GM18867 (cell line): ENCODE measurements at regions not wholly inside any gene's neighbourhood (a gene's known extent, or its start where the extent isn't known, plus 50 kb on each side); places are given as distances from the start of the nearest gene placed in this dataset.
"Not testable (repeated sequence)": the region's sequence is repeated elsewhere in the genome, so short reads cannot be mapped to it uniquely, and the experiment has no call there.

Experiments
- ATAC-seq: cut with Tn5 transposase; IDR thresholded peaks from one replicate; pipeline ENCODE4 v1.9.1; 2021; ENCODE audit warnings: mild to moderate bottlenecking, moderate library complexity; ENCODE audit not compliant: unreplicated experiment

GRCh38 chr9:81371824-81372223 is 317.5 kb downstream of the TLE1 start:
- no peak for ATAC-seq

DNA sequence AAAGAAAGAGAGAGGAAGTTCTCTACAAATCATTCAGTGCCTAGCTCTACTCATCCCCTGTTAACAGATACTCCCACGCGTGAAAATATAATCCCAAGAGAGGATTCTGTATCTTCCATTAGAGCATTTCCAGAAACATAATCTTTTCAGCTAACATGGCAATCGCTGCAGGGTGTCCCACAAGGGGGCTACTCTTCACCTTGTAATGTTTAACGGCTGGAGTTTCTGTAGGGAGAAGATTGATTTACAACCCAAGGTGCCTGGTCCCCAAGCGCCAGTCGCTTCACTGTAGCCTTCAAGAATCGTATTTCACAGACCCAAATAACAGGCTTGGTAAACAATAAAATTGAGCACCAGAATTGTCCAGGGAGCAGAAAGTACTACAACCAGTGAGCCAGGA is 318.7 kb downstream of the TLE1 start:
- ATAC-seq = no peak

GRCh38 chr9:81370096-81370495 is 319.3 kb downstream of the TLE1 start:
- no peak for ATAC-seq

DNA sequence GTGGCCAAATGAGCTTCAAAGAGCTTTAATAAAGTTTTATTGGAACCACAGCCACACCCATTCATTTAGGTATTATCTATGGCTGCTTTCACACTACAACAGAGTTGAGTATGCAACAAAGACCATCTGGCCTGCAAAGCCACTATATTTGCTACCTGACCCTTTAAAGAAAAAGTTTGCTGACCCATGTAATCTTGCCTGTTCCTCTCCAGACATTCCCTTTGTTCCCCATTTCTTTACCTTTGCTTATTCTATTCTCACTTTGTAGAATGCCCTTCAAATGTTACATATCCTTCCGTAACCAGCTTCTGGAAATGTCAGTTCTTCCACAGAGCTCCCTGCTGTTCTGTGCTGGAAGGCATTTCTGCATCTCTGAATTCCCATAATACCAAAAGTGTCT is 320.2 kb downstream of the TLE1 start:
- no peak for ATAC-seq

DNA sequence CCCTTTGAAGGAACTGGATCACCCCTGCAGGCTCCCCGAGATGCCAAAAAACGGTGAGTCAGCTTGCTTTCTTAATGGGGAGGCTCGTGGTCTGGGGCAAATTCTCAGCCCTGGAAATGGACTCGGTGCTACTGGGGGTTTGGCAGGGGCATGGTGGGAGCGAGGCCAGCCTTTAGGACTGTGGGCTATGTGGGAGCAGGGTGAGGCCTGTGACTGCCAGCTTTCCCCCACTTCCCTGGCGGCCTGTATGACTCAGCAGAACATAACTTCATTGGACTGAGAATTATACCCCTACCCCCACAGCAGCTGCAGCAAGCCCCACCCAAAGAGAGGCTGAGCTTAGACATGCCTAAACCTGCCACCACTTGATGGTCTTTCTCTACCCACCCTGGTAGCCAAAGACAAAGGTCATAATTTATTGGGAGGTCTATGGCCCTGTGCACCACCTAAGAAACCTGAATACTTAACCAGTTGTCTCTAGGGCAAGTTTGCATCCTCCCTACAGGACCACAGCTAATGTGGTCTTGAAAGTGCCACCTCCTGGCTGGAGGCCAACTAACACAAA is 325.3 kb downstream of the TLE1 start:
- no peak for ATAC-seq

- ATAC-seq = no peak
Observed at GRCh38 chr9:81361296-81361695, 328.1 kb downstream of the TLE1 start.

DNA sequence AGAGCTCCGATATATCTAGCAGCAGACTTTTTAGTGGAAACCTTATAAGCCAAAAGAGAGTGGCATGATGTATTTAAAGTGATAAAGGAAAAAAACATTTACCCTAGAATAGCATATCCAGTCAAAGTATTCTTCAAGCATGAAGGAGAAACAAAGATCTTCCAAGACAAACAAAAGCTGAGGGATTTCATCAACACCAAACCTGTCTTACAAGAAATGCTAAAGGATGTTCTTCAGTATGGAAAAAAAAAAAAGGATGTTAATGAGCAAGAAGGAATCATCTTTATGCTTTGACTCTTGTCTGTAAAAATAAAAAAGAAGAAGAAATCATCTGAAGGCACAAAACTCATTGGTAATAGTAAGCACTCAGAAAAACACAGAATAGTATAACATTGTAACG is 338.2 kb downstream of the TLE1 start:
- no peak for ATAC-seq

DNA sequence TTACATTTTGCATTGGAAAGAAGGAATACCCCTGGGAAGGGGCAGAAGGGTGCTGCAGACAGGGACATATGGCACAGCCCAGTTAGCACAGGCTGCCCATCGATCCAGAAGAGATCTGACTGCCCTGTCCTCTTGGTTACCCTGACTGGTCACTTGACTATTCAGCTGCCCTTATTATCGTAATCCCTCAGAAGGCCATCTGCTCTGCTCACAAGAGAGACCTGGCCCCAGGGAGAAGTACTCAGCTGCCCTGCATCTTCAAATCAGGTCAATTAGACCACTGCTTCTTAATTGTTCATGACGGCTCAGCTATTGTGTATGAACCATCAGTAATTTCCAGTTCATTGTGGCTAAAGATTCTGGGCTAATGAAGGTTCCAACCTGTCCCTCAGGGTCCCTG is 345.0 kb downstream of the TLE1 start:
- ATAC-seq = no peak

- ATAC-seq = no peak
Observed at GRCh38 chr9:81335879-81336421, 353.4 kb downstream of the TLE1 start.

DNA sequence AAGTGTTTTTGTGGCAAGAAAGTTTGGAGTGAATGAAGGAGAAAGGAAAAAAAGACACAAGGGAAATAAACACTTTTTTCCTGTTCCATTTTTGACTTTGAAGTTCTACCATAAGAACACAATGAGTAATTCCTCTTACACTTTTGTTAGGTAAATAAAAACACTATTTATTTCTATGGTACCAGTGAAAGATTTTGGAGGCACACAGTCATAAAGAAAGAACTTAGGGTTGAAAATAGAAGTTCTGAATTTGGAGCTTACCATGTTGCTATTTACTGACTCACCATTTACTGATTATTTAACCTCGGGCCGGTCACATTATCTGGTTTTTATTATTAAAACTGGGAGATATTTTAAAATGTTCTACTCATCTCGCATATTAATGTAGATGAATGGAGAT is 367.8 kb downstream of the TLE1 start:
- no peak for ATAC-seq

DNA sequence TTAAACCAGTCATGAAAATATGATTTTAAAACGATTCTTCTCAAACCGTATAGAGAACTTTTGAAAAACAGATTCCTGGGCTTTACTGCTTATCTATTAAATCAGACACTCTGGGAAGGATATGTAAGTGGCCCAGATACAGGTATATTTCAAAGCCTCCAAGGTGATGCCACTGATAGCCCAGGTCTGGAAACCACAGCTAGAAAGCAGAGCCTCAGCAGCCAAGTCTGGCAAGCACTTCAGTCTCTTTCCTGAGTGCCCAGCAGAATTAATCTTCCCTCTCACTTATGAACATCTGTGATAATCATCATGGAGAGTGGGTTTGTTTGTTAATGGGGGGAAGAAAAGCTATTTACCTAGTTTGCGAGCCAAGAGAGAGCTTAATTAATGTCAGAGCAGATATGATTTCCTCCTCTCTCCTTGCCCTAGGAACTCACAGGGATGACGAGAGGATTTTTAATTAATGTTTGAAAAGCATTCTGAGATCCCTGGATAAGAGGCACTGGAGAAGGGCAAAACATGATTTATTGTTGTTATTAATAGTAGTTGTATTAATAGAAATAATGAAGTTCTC is 368.4 kb downstream of the TLE1 start:
- ATAC-seq = no peak

DNA sequence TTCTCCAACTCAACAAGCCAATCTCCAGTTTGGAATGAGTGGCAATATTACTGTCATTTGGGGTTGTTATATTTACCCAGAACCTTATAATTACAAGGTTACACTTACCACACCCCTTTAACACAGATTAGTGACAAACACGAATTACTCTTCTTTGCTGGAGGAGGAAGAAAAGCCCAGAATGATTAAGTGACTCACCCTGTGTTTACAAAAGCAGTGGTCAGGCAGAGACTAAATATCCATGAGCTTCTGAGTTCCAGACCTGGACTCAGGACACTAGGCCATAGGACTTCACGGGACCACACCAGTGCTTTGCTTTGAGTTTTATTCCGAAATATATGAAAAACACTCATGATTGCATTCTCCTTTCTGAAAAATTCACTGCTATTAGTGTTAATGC is 370.8 kb downstream of the TLE1 start:
- no peak for ATAC-seq

DNA sequence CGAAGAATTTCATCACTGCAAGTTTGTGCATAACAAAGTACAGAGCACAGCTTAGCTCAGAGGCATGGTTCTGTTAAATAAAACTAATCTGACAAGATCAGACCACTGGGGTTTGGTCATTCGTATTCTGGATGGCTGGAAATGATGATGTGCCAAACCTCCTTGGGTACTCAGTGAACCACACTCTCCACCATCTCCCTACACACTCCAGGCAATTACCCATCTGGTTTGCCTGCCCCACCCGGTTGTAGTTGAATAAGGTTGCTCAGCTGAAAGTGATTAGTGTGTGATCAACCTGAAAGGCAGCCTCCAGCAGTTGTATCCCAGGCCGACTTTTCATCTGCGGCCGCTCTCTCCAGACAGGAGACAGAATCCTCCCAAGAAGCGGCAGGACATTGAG is 371.4 kb downstream of the TLE1 start:
- ATAC-seq = no peak

DNA sequence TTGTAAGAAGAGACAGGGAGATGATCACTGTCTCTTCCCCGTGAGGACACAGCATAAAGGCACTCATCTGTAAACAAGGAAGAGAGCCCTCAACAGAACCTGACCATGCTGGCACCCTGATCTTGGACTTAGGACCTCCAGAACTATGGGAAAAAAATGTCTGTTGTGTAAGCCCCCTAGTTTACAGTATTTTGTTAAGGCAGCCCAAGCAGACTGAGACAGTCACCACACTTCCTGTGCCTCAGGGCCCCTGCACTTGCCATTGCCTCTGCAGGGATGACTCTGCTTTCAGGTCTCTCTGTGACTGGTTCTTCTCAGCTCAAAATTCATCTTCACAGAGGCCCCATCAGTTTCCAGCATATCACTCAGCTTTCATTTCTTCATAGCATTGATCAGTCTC is 372.1 kb downstream of the TLE1 start:
- ATAC-seq = no peak

- no peak for ATAC-seq
Observed at GRCh38 chr9:81314490-81314889, 374.9 kb downstream of the TLE1 start.

- no peak for ATAC-seq
Observed at GRCh38 chr9:81313877-81314276, 375.5 kb downstream of the TLE1 start.

DNA sequence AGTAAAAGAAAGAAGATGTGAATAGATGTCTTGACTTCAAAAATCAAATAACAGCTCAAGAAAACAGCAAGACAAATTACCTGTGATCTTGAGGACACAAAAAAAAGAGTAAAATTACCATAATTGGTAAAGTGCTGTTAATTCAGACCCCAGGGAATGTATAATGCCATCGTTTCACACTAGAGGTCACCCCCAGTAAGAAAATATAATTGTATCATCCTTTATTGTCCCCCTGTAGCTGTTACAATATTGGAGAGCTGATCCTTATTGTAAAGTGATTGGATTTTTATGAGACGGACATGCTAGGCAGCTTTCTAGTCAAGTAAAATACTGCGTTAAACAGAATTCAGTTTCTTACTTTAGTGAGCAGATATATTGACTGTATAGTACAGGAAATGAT is 377.0 kb downstream of the TLE1 start:
- no peak for ATAC-seq

DNA sequence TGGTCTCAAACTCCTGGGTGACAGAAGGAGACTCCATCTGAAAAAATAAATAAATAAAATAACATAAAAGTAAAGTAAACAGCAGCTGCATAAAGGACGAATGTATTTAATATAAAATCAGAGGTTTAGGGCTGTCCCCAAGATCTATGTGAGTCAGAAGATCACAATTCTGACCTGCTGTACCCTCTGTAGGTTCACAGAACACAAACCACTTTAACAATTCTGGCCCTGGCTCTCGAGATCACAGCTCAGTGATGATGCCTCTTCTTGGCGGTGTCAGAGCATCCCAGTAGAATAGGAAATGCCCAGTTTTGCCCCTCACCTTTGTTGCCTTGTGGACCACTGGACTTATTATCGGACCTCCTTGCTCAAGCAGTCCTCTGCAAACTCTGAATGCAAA is 380.9 kb downstream of the TLE1 start:
- no peak for ATAC-seq

DNA sequence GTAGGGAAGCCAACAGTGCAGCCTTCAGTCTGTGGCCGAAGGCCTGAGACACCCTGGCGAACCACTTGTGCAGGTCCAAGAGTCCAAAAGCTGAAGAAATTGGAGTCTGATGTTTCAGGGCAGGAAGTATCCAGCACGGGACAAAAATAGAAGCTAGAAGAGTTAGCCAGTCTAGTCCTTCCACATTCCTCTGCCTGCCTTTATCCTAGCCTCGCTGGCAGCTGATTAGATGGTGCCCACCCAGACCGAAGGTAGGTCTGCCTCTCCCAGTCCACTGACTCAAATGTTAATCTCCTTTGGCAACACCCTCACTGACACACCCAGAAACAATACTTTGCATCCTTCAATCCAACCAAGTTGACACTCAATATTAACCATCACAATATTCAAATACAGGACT is 381.6 kb downstream of the TLE1 start:
- not testable (repeated sequence) for ATAC-seq

DNA sequence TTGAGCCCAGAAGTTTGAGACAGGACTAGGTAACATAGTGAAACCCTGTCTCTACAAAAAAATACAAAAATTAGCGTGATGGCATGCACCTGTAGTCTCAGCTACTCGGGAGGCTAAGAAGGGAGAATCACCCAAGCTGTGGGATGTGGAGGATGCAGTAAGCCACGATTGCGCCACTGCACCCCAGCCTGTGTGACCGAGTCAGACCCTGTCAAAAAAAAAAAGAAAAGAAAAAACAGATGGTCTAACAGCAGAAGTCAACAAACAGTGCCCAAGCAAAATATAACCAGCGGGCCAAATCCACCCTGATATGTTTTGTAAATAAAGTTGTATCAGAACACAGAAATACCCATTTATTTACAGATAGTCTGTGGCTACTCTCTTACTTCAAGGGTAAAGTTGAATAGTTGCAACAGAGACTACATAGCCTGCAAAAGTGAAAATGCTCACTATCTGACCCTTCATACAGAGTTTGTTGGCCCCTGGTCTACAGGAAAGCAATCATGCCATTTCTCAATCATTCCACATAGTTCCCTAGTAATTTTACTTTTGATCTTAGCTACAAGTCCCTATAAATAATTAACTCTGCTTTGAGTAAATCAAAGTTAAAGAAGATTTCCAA is 383.7 kb downstream of the TLE1 start:
- no peak for ATAC-seq

DNA sequence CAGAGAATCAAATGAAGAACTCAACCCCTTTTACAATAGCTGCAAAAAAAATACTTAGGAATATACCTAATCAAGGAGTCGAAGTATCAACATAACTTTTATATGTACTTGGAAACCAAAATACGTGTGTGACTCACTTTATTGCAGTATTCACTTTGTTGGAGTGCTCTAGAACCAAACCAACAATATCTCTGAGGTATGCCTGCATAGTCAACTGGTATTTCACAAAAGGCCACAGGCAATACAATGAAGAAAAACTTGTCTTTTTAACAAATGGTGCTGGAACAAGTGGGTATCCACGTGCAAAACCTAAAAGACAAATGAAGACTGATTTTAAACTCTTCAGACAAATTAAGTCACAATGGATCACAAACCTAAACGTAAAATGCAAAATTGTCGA is 385.7 kb downstream of the TLE1 start:
- no peak for ATAC-seq

GRCh38 chr9:81293651-81294050 is 395.7 kb downstream of the TLE1 start:
- ATAC-seq = no peak
